ENCODE measurements at regions not wholly inside any gene's neighbourhood (a gene's known extent, or its start where the extent isn't known, plus 50 kb on each side); places are given as distances from the start of the nearest gene placed in this dataset.
"Not testable (repeated sequence)": the region's sequence is repeated elsewhere in the genome, so short reads cannot be mapped to it uniquely, and the experiment has no call there.

GRCh38 chr3:175969456-175969855 lies 1110.3 kb downstream of the NAALADL2 start:
- DNase-seq (ENCODE audit: low read depth, low spot score), result no peak

GRCh38 chr3:175965036-175965435 lies 1105.9 kb downstream of the NAALADL2 start:
- DNase-seq (ENCODE audit: low read depth, low spot score), result no peak

GRCh38 chr3:175957427-175957826 lies 1098.3 kb downstream of the NAALADL2 start:
- no peak for DNase-seq (ENCODE audit: low read depth, low spot score)

- peak; percentile 16 for DNase-seq (ENCODE audit: low read depth, low spot score)
Measured at GRCh38 chr3:175956964-175957363, 1097.8 kb downstream of the NAALADL2 start.

GRCh38 chr3:175951047-175951694 lies 1092.0 kb downstream of the NAALADL2 start:
- peak; percentile 39 for DNase-seq (ENCODE audit: low read depth, low spot score)

- no peak for DNase-seq (ENCODE audit: low read depth, low spot score)
Measured at GRCh38 chr3:175948041-175948440, 1088.9 kb downstream of the NAALADL2 start.

- peak; percentile 95 for DNase-seq (ENCODE audit: low read depth, low spot score)
Measured at GRCh38 chr3:175941352-175941751, 1082.2 kb downstream of the NAALADL2 start.

- peak; percentile 83 for DNase-seq (ENCODE audit: low read depth, low spot score)
Measured at GRCh38 chr3:175940881-175941280, 1081.7 kb downstream of the NAALADL2 start.

GRCh38 chr3:175940243-175940642 lies 1081.1 kb downstream of the NAALADL2 start:
- no peak for DNase-seq (ENCODE audit: low read depth, low spot score)

GRCh38 chr3:175937367-175937766 lies 1078.2 kb downstream of the NAALADL2 start:
- DNase-seq (ENCODE audit: low read depth, low spot score), result not testable (repeated sequence)

- no peak for DNase-seq (ENCODE audit: low read depth, low spot score)
Measured at GRCh38 chr3:175932586-175932985, 1073.5 kb downstream of the NAALADL2 start.

- no peak for DNase-seq (ENCODE audit: low read depth, low spot score)
Measured at GRCh38 chr3:175919133-175919532, 1060.0 kb downstream of the NAALADL2 start.

GRCh38 chr3:175916191-175916934 lies 1057.2 kb downstream of the NAALADL2 start:
- DNase-seq (ENCODE audit: low read depth, low spot score), result no peak

GRCh38 chr3:175914785-175915184 lies 1055.7 kb downstream of the NAALADL2 start:
- no peak for DNase-seq (ENCODE audit: low read depth, low spot score)

GRCh38 chr3:175913286-175913685 lies 1054.2 kb downstream of the NAALADL2 start:
- DNase-seq (ENCODE audit: low read depth, low spot score), result no peak

GRCh38 chr3:175911937-175912336 lies 1052.8 kb downstream of the NAALADL2 start:
- no peak for DNase-seq (ENCODE audit: low read depth, low spot score)

- DNase-seq (ENCODE audit: low read depth, low spot score), result no peak
Measured at GRCh38 chr3:175902226-175902625, 1043.1 kb downstream of the NAALADL2 start.

GRCh38 chr3:175898194-175898593 lies 1039.1 kb downstream of the NAALADL2 start:
- no peak for DNase-seq (ENCODE audit: low read depth, low spot score)

- DNase-seq (ENCODE audit: low read depth, low spot score), result no peak
Measured at GRCh38 chr3:175896655-175897054, 1037.5 kb downstream of the NAALADL2 start.

GRCh38 chr3:175895731-175896130 lies 1036.6 kb downstream of the NAALADL2 start:
- DNase-seq (ENCODE audit: low read depth, low spot score), result no peak

- DNase-seq (ENCODE audit: low read depth, low spot score), result peak; percentile 42
Measured at GRCh38 chr3:175893566-175893965, 1034.4 kb downstream of the NAALADL2 start.

- no peak for DNase-seq (ENCODE audit: low read depth, low spot score)
Measured at GRCh38 chr3:175890066-175890465, 1030.9 kb downstream of the NAALADL2 start.

- no peak for DNase-seq (ENCODE audit: low read depth, low spot score)
Measured at GRCh38 chr3:175885231-175885766, 1026.2 kb downstream of the NAALADL2 start.

Data from ELF-1 (cell line).